ENCODE measurements at regions not wholly inside any gene's neighbourhood (a gene's known extent, or its start where the extent isn't known, plus 50 kb on each side); places are given as distances from the start of the nearest gene placed in this dataset.

GRCh38 chr4:125796138-125796537 lies 481.4 kb downstream of the FAT4 start:
- TF ChIP-seq CTCF (IDR thresholded peaks at IDR 0.05 in 4 of 5, conservative IDR thresholded peaks at IDR 0.05 in 1 of 5), result no peak
- no peak for TF ChIP-seq POLR2A (IDR thresholded peaks at IDR 0.05)
